ENCODE measurements at regions not wholly inside any gene's neighbourhood (a gene's known extent, or its start where the extent isn't known, plus 50 kb on each side); places are given as distances from the start of the nearest gene placed in this dataset.

DNA sequence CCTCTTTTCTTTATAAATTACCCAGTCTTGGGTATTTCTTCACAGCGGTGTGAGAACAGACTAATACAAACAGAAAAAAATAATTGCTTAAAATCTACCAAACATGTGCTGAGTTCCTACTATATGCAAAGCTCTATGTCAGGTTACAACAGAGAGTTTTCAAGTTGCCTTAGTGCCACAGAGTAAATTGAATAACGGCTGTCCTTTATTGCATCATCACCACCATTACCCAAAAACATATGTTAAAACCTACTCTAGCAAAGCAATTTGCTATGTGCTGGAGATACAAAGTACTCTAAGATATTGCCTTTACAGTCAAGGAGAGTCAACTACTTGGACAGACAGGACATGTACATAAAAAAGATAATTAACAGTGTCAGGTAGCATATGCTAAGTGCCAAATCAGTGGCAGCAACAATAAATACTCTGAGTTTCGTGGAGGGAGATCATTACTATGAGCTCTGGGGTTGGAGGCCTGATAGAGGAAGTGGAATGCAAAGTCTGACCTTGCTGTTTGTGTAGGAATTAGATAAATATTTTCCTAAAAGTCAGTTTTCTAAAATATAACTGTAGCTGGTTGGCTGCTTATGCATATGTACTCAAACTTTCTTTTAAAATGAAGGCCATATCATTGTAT is 1058.7 kb upstream of the WWC1 start:
- TF ChIP-seq, protein P1, sequence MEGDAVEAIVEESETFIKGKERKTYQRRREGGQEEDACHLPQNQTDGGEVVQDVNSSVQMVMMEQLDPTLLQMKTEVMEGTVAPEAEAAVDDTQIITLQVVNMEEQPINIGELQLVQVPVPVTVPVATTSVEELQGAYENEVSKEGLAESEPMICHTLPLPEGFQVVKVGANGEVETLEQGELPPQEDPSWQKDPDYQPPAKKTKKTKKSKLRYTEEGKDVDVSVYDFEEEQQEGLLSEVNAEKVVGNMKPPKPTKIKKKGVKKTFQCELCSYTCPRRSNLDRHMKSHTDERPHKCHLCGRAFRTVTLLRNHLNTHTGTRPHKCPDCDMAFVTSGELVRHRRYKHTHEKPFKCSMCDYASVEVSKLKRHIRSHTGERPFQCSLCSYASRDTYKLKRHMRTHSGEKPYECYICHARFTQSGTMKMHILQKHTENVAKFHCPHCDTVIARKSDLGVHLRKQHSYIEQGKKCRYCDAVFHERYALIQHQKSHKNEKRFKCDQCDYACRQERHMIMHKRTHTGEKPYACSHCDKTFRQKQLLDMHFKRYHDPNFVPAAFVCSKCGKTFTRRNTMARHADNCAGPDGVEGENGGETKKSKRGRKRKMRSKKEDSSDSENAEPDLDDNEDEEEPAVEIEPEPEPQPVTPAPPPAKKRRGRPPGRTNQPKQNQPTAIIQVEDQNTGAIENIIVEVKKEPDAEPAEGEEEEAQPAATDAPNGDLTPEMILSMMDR (IDR thresholded peaks at IDR 0.05): no peak

DNA sequence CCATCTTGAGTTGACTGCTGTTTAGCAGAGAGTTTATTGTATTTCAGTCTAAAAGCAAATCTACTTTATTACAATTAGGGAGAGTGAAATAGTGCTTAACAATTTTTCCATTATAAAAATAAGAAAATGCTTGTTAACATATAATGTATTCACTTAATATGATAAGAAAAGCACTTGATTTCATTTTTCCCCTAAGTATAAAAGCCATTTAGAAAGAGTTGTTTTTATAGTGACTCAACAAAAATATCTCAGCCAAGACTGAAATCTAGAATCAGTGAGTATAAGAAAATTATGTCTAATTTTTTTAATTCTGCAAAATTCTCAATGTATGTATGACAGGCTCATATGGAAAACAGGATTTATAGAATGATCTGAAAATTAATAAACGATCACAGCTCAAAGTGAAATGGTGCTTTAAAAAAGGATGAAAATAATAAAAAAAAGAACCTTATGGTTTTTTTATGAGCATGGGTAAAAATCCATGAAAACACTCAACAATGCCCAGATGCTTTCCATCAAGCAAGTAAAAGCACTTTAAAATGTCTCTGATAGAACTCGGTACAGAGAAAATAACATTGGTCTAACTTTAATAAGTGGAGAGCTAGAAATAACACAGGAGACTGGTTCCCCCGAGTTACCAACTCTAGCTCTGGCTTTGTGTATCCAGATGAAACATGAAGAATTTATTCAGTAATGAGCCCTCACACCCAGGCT is 1057.8 kb upstream of the WWC1 start:
- TF ChIP-seq, protein P1 (IDR thresholded peaks at IDR 0.05): no peak

GRCh38 chr5:167241436-167242067 is 1049.9 kb upstream of the WWC1 start:
- TF ChIP-seq, protein P1 (IDR thresholded peaks at IDR 0.05): no peak

- TF ChIP-seq, protein P1 (IDR thresholded peaks at IDR 0.05): no peak
These were observed 1048.7 kb upstream of the WWC1 start for GRCh38 chr5:167242701-167243100.

GRCh38 chr5:167243463-167243862 is 1048.0 kb upstream of the WWC1 start:
- TF ChIP-seq, protein P1 (IDR thresholded peaks at IDR 0.05): no peak

- TF ChIP-seq, protein P1 (IDR thresholded peaks at IDR 0.05): peak; percentile 75
These were observed 1046.9 kb upstream of the WWC1 start for GRCh38 chr5:167244583-167244982.

- TF ChIP-seq, protein P1 (IDR thresholded peaks at IDR 0.05): no peak
These were observed 1045.6 kb upstream of the WWC1 start for GRCh38 chr5:167245868-167246267.

All from LNCAP (cell line).